ENCODE measurements at regions not wholly inside any gene's neighbourhood (a gene's known extent, or its start where the extent isn't known, plus 50 kb on each side); places are given as distances from the start of the nearest gene placed in this dataset.

GRCh38 chr9:117825609-117826347, 121.6 kb downstream of the TLR4 start:
- no peak for TF ChIP-seq CTCF (IDR thresholded peaks at IDR 0.05)
- TF ChIP-seq EZH2 (IDR thresholded peaks at IDR 0.05): no peak
- no peak for TF ChIP-seq EZH2phosphoT487 (IDR thresholded peaks at IDR 0.05)
